ENCODE measurements at regions not wholly inside any gene's neighbourhood (a gene's known extent, or its start where the extent isn't known, plus 50 kb on each side); places are given as distances from the start of the nearest gene placed in this dataset.
"Not testable (repeated sequence)": the region's sequence is repeated elsewhere in the genome, so short reads cannot be mapped to it uniquely, and the experiment has no call there.

GRCh38 chr2:4915357-4915756, 776.8 kb upstream of the SOX11 start:
- no peak for TF ChIP-seq CTCF (IDR thresholded peaks at IDR 0.05; ENCODE audit: low read length, missing control alignments)
- H3K4me3 ChIP-seq (replicated peaks; ENCODE audit: low read depth, low read length), result no peak overlapping the region
- no peak for DNase-seq (ENCODE audit: low read depth)

GRCh38 chr2:4916094-4916493, 776.1 kb upstream of the SOX11 start:
- no peak for TF ChIP-seq CTCF (IDR thresholded peaks at IDR 0.05; ENCODE audit: low read length, missing control alignments)
- no peak overlapping the region for H3K4me3 ChIP-seq (replicated peaks; ENCODE audit: low read depth, low read length)
- no peak for DNase-seq (ENCODE audit: low read depth)

GRCh38 chr2:4930704-4931103, 761.5 kb upstream of the SOX11 start:
- DNase-seq (ENCODE audit: low read depth), result no peak
- no peak for TF ChIP-seq CTCF (IDR thresholded peaks at IDR 0.05; ENCODE audit: low read length, missing control alignments)
- no peak overlapping the region for H3K4me3 ChIP-seq (replicated peaks; ENCODE audit: low read depth, low read length)

GRCh38 chr2:4931721-4932365, 760.3 kb upstream of the SOX11 start:
- no peak for TF ChIP-seq CTCF (IDR thresholded peaks at IDR 0.05; ENCODE audit: low read length, missing control alignments)
- DNase-seq (ENCODE audit: low read depth), result no peak
- no peak overlapping the region for H3K4me3 ChIP-seq (replicated peaks; ENCODE audit: low read depth, low read length)

GRCh38 chr2:4935291-4935690, 756.9 kb upstream of the SOX11 start:
- not testable (repeated sequence) for DNase-seq (ENCODE audit: low read depth); H3K4me3 ChIP-seq (replicated peaks; ENCODE audit: low read depth, low read length)

- no peak for TF ChIP-seq CTCF (IDR thresholded peaks at IDR 0.05; ENCODE audit: low read length, missing control alignments)
- DNase-seq (ENCODE audit: low read depth), result no peak
- no peak overlapping the region for H3K4me3 ChIP-seq (replicated peaks; ENCODE audit: low read depth, low read length)
Observed at GRCh38 chr2:4937550-4937949, 754.6 kb upstream of the SOX11 start.

GRCh38 chr2:4938206-4938605, 754.0 kb upstream of the SOX11 start:
- no peak for TF ChIP-seq CTCF (IDR thresholded peaks at IDR 0.05; ENCODE audit: low read length, missing control alignments)
- no peak overlapping the region for H3K4me3 ChIP-seq (replicated peaks; ENCODE audit: low read depth, low read length)
- no peak for DNase-seq (ENCODE audit: low read depth)

Measured in fibroblast of pulmonary artery (primary cell).